ENCODE measurements at regions not wholly inside any gene's neighbourhood (a gene's known extent, or its start where the extent isn't known, plus 50 kb on each side); places are given as distances from the start of the nearest gene placed in this dataset.

DNA sequence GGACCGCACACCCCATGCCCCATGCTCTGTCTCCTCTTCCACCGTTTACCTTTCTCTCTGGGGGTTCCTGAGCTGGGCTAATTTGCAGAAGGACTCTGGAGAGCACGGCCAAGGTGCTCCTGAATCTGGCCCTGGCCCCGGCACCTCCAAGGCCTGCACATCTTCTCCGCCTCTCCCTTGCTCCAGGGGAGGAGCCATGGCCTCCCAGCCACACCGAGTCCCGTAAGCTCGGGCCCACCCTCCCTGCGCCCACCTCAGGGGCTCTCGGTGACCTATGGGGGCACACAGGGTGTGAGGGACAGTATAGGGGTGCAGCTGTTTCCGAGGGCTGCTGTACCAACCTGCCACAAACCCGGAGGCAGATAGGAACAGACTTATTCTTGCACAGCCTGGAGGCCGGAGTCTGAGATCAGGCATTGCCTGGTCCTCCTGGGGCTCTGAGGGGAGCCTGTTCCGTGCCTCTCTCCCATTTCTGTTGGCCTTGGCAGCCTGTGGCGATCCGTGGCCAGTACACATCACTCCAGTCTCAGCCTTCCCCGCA lies 127.3 kb upstream of the GPC1 start:
- H2AFZ ChIP-seq (replicated peaks), result no peak overlapping the region
- no peaks in the 10 kb centered on the region for H4K20me1 ChIP-seq (ENCODE audit: low read depth)
- H3K9ac ChIP-seq, result no peak overlapping the region
- H3K4me1 ChIP-seq, result no peaks in the 10 kb centered on the region
- no peaks in the 10 kb centered on the region for H3K36me3 ChIP-seq
- H3K36me3 Mint-ChIP-seq, result no peaks in the 10 kb centered on the region
- H3K27me3 Mint-ChIP-seq (ENCODE audit: insufficient read depth, low read depth), result peaks cover 5% of the 10 kb centered on the region
- TF ChIP-seq, protein P1, sequence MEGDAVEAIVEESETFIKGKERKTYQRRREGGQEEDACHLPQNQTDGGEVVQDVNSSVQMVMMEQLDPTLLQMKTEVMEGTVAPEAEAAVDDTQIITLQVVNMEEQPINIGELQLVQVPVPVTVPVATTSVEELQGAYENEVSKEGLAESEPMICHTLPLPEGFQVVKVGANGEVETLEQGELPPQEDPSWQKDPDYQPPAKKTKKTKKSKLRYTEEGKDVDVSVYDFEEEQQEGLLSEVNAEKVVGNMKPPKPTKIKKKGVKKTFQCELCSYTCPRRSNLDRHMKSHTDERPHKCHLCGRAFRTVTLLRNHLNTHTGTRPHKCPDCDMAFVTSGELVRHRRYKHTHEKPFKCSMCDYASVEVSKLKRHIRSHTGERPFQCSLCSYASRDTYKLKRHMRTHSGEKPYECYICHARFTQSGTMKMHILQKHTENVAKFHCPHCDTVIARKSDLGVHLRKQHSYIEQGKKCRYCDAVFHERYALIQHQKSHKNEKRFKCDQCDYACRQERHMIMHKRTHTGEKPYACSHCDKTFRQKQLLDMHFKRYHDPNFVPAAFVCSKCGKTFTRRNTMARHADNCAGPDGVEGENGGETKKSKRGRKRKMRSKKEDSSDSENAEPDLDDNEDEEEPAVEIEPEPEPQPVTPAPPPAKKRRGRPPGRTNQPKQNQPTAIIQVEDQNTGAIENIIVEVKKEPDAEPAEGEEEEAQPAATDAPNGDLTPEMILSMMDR (IDR thresholded peaks at IDR 0.05), result no peak
- no peak for TF ChIP-seq EZH2 (IDR thresholded peaks at IDR 0.05)
- no peak for TF ChIP-seq EZH2phosphoT487 (IDR thresholded peaks at IDR 0.05)
- peaks cover 14% of the 10 kb centered on the region for H3K4me1 Mint-ChIP-seq
- no peak overlapping the region for H3K4me3 Mint-ChIP-seq
- H3K4me3 ChIP-seq, result no peak overlapping the region
- H3K9me3 ChIP-seq (ENCODE audit: low read depth), result no peaks in the 10 kb centered on the region
- H3F3A ChIP-seq (ENCODE audit: low read depth), result no peaks in the 10 kb centered on the region
- no peak overlapping the region for H3K27ac Mint-ChIP-seq
- no peaks in the 10 kb centered on the region for H3K79me2 ChIP-seq (ENCODE audit: low read depth)
- H3K9me3 Mint-ChIP-seq, result no peaks in the 10 kb centered on the region
- H3K27me3 ChIP-seq, result no peaks in the 10 kb centered on the region
- DNase-seq (ENCODE audit: low spot score), result no peak
- H3K27ac ChIP-seq, result no peak overlapping the region
- H3K4me2 ChIP-seq, result no peak overlapping the region

DNA sequence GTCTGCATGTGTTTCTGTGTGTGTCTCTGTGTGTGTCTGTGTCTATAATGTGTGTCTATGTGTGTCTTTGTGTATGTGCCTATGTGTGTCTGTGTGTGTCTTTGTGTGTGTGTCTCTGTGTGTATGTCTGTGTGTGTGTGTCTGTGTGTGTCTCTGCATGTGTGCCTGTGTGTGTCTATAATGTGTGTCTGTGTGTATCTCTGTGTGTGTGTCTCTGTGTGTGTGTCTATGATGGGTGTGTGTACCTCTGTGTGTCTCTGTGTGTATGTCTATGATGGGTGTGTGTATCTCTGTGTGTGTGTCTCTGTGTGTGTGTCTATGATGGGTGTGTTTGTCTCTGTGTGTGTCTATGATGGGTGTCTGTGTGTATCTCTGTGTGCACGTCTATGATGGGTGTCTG lies 126.2 kb upstream of the GPC1 start:
- DNase-seq (ENCODE audit: low spot score), result no peak
- H3K27ac ChIP-seq, result no peak overlapping the region
- H3K9ac ChIP-seq, result no peak overlapping the region
- H3K79me2 ChIP-seq (ENCODE audit: low read depth), result no peaks in the 10 kb centered on the region
- H3K4me2 ChIP-seq, result no peak overlapping the region
- peaks cover 3% of the 10 kb centered on the region for H3K27me3 Mint-ChIP-seq (ENCODE audit: insufficient read depth, low read depth)
- H3K4me1 ChIP-seq, result no peaks in the 10 kb centered on the region
- peaks cover 7% of the 10 kb centered on the region for H3K4me1 Mint-ChIP-seq
- no peaks in the 10 kb centered on the region for H3K27me3 ChIP-seq
- H3K27ac Mint-ChIP-seq, result no peak overlapping the region
- H3K36me3 Mint-ChIP-seq, result no peaks in the 10 kb centered on the region
- no peak overlapping the region for H2AFZ ChIP-seq (replicated peaks)
- H3K4me3 Mint-ChIP-seq, result no peak overlapping the region
- H3F3A ChIP-seq (ENCODE audit: low read depth), result no peaks in the 10 kb centered on the region
- H3K9me3 Mint-ChIP-seq, result no peaks in the 10 kb centered on the region
- no peaks in the 10 kb centered on the region for H3K36me3 ChIP-seq
- H3K4me3 ChIP-seq, result no peak overlapping the region
- TF ChIP-seq EZH2 (IDR thresholded peaks at IDR 0.05) (no peak), EZH2phosphoT487 (IDR thresholded peaks at IDR 0.05) (no peak)
- TF ChIP-seq, protein P1 (IDR thresholded peaks at IDR 0.05), result no peak
- no peaks in the 10 kb centered on the region for H4K20me1 ChIP-seq (ENCODE audit: low read depth)
- H3K9me3 ChIP-seq (ENCODE audit: low read depth), result no peaks in the 10 kb centered on the region

DNA sequence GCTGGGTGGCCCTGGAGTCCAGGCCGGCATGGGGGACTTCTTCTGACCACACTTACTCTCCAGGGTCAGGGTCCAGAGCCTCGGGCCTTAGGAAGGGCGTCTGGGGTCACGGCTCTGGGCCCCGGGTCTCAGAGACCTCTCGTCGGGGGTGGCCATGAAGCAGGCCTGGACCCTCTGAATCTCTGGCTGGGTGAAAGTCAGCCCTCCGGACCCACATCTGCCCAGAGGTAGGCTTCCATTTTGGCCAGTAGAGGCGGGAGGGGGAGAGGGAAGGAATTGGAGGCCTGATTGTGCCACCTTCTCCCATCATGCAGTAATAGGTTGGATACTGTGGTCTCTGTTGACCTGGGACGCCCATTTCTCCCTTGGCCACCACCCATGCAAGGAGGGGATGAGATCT lies 125.3 kb upstream of the GPC1 start:
- no peak overlapping the region for H3K9ac ChIP-seq
- Mint-ChIP-seq H3K27me3 (ENCODE audit: insufficient read depth, low read depth) (peaks cover 3% of the 10 kb centered on the region), H3K9me3 (no peaks in the 10 kb centered on the region), H3K27ac (no peak overlapping the region), H3K36me3 (no peaks in the 10 kb centered on the region), H3K4me1 (peaks cover 3% of the 10 kb centered on the region), H3K4me3 (no peak overlapping the region)
- H3F3A ChIP-seq (ENCODE audit: low read depth), result no peaks in the 10 kb centered on the region
- H3K4me3 ChIP-seq, result no peak overlapping the region
- no peak overlapping the region for H2AFZ ChIP-seq (replicated peaks)
- no peak for DNase-seq (ENCODE audit: low spot score)
- no peaks in the 10 kb centered on the region for H4K20me1 ChIP-seq (ENCODE audit: low read depth)
- no peak overlapping the region for H3K27ac ChIP-seq
- no peaks in the 10 kb centered on the region for H3K9me3 ChIP-seq (ENCODE audit: low read depth)
- no peaks in the 10 kb centered on the region for H3K36me3 ChIP-seq
- no peaks in the 10 kb centered on the region for H3K27me3 ChIP-seq
- H3K79me2 ChIP-seq (ENCODE audit: low read depth), result no peaks in the 10 kb centered on the region
- no peak overlapping the region for H3K4me2 ChIP-seq
- no peaks in the 10 kb centered on the region for H3K4me1 ChIP-seq
- TF ChIP-seq, protein P1 (IDR thresholded peaks at IDR 0.05), result no peak
- no peak for TF ChIP-seq EZH2phosphoT487 (IDR thresholded peaks at IDR 0.05)
- no peak for TF ChIP-seq EZH2 (IDR thresholded peaks at IDR 0.05)
